Neural cell (in vitro differentiated cells): ENCODE measurements at regions not wholly inside any gene's neighbourhood (a gene's known extent, or its start where the extent isn't known, plus 50 kb on each side); places are given as distances from the start of the nearest gene placed in this dataset.

Experiments
- POLR2AphosphoS5 ChIP-seq: IDR thresholded peaks from 2 replicates; pipeline ENCODE4 v1.6.1; 2012
- RAD21 ChIP-seq: fragments of 450-650 bp; conservative IDR thresholded peaks from 2 replicates; pipeline ENCODE4 v1.6.1; 2014; ENCODE audit warnings: antibody characterized with exemption, mild to moderate bottlenecking, moderate library complexity
- TAF1 ChIP-seq: IDR thresholded peaks from 2 replicates; pipeline ENCODE4 v1.6.1; 2012; ENCODE audit warnings: low read depth
- TF ChIP-seq, protein P1 (sequence below): fragments of 450-650 bp; IDR thresholded peaks from 2 replicates; pipeline ENCODE4 v1.5.1; 2014; ENCODE audit warnings: antibody characterized with exemption, mild to moderate bottlenecking, moderate library complexity; ENCODE audit not compliant: poor library complexity, severe bottlenecking

DNA sequence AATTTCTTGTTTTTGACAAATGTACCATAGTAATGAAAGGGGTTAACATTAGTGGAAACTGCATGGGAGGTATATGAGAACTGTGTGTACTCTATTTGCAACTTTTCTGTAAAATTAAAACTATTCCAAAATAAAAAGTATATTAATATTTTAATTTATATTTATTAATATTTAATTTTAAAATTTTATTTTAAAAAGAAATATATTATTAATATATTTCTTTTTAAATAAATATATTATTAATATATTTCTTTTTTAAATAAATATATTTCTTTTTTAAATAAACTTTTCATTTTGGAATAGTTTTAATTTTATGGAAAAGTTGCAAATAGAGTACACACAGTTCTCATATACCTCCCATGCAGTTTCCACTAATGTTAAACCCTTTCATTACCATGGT lies 101.1 kb upstream of the SLC7A1 start:
- TF ChIP-seq, protein P1, sequence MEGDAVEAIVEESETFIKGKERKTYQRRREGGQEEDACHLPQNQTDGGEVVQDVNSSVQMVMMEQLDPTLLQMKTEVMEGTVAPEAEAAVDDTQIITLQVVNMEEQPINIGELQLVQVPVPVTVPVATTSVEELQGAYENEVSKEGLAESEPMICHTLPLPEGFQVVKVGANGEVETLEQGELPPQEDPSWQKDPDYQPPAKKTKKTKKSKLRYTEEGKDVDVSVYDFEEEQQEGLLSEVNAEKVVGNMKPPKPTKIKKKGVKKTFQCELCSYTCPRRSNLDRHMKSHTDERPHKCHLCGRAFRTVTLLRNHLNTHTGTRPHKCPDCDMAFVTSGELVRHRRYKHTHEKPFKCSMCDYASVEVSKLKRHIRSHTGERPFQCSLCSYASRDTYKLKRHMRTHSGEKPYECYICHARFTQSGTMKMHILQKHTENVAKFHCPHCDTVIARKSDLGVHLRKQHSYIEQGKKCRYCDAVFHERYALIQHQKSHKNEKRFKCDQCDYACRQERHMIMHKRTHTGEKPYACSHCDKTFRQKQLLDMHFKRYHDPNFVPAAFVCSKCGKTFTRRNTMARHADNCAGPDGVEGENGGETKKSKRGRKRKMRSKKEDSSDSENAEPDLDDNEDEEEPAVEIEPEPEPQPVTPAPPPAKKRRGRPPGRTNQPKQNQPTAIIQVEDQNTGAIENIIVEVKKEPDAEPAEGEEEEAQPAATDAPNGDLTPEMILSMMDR, result no peak
- TF ChIP-seq POLR2AphosphoS5, result no peak
- no peak for TF ChIP-seq TAF1
- no peak for TF ChIP-seq RAD21
